ACC112 (cell line): ENCODE measurements at regions not wholly inside any gene's neighbourhood (a gene's known extent, or its start where the extent isn't known, plus 50 kb on each side); places are given as distances from the start of the nearest gene placed in this dataset.
"Not testable (repeated sequence)": the region's sequence is repeated elsewhere in the genome, so short reads cannot be mapped to it uniquely, and the experiment has no call there.

Experiments
- H2AFZ ChIP-seq: fragments of 200-600 bp; sonication (generic); one replicate; pipeline ENCODE4 v1.6.0; 2017; ENCODE audit warnings: antibody characterized with exemption, low read length; ENCODE audit not compliant: unreplicated experiment
- H3K27ac ChIP-seq: fragments of 200-600 bp; sonication (generic); 2 replicates; pipeline ENCODE4 v1.5.1; 2014; ENCODE audit warnings: low read depth, mild to moderate bottlenecking, antibody characterized with exemption, low read length, moderate library complexity
- H3K27me3 ChIP-seq: fragments of 200-600 bp; sonication (generic); 2 replicates; pipeline ENCODE4 v1.6.1; 2014; ENCODE audit warnings: mild to moderate bottlenecking, antibody characterized with exemption, low read length, moderate library complexity, mixed read lengths; ENCODE audit not compliant: insufficient read depth
- H3K36me3 ChIP-seq: fragments of 200-600 bp; sonication (generic); 2 replicates; pipeline ENCODE4 v1.6.1; 2016; ENCODE audit warnings: mild to moderate bottlenecking, antibody characterized with exemption, low read length, moderate library complexity, mixed read lengths; ENCODE audit not compliant: insufficient read depth
- H3K4me1 ChIP-seq: fragments of 200-600 bp; sonication (generic); one replicate; pipeline ENCODE4 v1.6.1; 2016; ENCODE audit warnings: low read length, mixed read lengths; ENCODE audit not compliant: insufficient read depth, unreplicated experiment, control insufficient read depth
- H3K4me3 ChIP-seq: fragments of 200-600 bp; sonication (generic); 2 replicates; pipeline ENCODE4 v1.5.1; 2014; ENCODE audit warnings: mild to moderate bottlenecking, low read depth, low read length
- H3K79me2 ChIP-seq: fragments of 200-600 bp; sonication (generic); one replicate; pipeline ENCODE4 v1.6.0; 2016; ENCODE audit warnings: low read length; ENCODE audit not compliant: control insufficient read depth, unreplicated experiment, insufficient read depth

- not testable (repeated sequence) for H3K36me3 ChIP-seq, H3K4me1 ChIP-seq
Measured at GRCh38 chr4:82077471-82077995, 296.3 kb downstream of the HNRNPD start.

DNA sequence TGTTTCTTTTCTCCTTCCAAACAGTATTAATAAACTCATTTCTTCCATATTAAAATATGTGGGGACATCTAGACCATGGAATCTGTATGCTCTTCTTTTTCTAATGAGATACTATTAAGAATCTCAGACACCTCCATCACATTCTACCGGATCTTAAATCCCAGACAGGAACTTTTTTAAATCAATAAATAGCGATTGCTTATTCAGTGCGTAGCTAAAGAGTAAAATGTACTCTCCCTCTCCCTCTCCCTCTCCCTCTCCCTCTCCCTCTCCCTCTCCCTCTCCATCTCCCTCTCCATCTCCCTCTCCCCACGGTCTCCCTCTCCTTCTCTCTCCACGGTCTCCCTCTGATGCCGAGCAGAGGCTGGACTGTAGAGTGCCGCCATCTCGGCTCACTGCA lies 297.0 kb downstream of the HNRNPD start:
- Histone ChIP-seq H3K4me3 (no peak overlapping the region), H2AFZ (no peak overlapping the region), H3K27ac (no peak overlapping the region), H3K27me3 (no peaks in the 10 kb centered on the region), H3K79me2 (no peaks in the 10 kb centered on the region), H3K4me1 (no peaks in the 10 kb centered on the region), H3K36me3 (no peaks in the 10 kb centered on the region)

More at GRCh38 chr4:82077471-82077995, 296.3 kb downstream of the HNRNPD start:
- H3K79me2 ChIP-seq, H3K4me3 ChIP-seq, H3K27ac ChIP-seq, H3K27me3 ChIP-seq, H2AFZ ChIP-seq: not testable (repeated sequence)

DNA sequence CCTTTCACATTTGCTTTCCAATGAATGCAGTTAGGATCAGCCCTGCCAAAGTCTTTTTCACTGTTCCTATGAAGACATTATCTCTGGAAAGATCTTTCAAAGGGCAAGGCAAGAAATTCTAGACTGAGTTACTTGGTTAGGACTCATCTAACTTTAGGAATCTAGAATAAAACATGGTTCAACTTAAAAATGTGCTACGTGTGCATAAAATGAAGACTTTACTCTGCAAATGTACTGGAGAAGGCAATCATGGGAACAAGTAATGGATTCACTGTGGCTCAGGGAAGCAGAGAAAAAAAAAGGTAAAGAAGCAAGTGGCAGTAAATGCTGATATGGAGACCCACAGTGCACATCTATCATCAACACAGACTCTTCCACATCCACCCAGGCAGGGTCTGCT lies 297.4 kb downstream of the HNRNPD start:
- no peaks in the 10 kb centered on the region for H3K79me2 ChIP-seq
- H3K36me3 ChIP-seq: no peaks in the 10 kb centered on the region
- H2AFZ ChIP-seq: no peak overlapping the region
- H3K4me1 ChIP-seq: no peaks in the 10 kb centered on the region
- no peaks in the 10 kb centered on the region for H3K27me3 ChIP-seq
- no peak overlapping the region for H3K27ac ChIP-seq
- no peak overlapping the region for H3K4me3 ChIP-seq

DNA sequence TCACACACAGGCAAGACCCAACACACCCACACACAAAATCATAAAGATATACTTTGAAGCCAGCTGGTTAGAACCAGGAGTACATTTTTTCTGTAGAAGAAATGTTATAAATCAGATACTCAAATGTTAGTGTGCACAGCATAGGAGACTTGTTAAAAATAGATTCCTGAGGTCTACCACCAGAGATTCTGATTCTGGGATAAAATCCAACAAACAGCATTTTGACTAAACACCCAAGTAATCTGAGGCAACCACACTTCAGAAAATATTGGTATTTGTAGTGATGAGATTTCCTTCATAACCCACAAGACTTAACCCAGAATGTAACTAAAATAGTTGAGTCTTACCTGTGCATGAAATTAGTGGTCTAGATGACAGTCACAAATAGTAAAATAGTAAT lies 301.8 kb downstream of the HNRNPD start:
- Histone ChIP-seq H3K36me3 (no peaks in the 10 kb centered on the region), H3K4me3 (no peak overlapping the region)

DNA sequence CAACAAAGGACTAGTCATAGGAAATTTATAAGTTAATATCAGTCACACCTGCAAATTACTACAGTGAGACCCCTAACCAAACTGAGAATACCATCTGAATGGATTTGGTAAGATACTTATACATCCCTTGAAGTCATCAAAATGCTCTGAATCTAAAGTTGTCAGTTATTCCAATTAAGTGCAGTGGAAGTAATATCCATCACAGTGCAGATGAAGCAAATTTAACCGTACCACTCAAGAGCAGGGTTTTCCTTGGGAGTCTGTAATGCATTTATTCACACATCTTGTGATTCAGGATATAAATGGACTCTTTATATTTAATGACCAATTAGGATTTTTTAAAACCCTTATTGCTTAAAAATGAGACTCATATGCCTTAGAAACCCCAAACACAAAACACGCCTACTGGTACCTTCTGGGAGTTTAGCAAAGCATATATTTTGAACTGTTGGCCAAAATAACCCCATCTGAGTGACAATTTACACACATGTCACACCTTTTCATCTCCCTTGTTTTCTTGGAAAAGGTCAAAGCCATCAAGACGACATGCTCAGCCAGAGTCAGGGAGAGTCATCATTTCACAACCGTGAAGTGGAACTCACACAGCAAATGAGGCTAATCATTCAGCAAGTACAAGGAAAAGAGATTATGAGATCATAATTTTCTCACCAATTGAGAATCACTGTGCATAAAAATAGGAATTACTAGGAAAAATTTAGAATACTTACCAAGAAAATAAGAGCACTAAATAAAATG lies 303.7 kb downstream of the HNRNPD start:
- Histone ChIP-seq H3K4me3 (no peak overlapping the region), H3K27me3 (no peaks in the 10 kb centered on the region), H3K27ac (no peak overlapping the region), H3K36me3 (no peaks in the 10 kb centered on the region), H2AFZ (no peak overlapping the region), H3K4me1 (no peaks in the 10 kb centered on the region), H3K79me2 (no peaks in the 10 kb centered on the region)

More for the DNA sequence above, 301.8 kb downstream of the HNRNPD start:
- Histone ChIP-seq H3K27me3 (no peaks in the 10 kb centered on the region), H2AFZ (no peak overlapping the region), H3K27ac (no peak overlapping the region), H3K79me2 (no peaks in the 10 kb centered on the region), H3K4me1 (no peaks in the 10 kb centered on the region)

GRCh38 chr4:82063017-82063416 lies 310.8 kb downstream of the HNRNPD start:
- H3K4me1 ChIP-seq: no peaks in the 10 kb centered on the region

DNA sequence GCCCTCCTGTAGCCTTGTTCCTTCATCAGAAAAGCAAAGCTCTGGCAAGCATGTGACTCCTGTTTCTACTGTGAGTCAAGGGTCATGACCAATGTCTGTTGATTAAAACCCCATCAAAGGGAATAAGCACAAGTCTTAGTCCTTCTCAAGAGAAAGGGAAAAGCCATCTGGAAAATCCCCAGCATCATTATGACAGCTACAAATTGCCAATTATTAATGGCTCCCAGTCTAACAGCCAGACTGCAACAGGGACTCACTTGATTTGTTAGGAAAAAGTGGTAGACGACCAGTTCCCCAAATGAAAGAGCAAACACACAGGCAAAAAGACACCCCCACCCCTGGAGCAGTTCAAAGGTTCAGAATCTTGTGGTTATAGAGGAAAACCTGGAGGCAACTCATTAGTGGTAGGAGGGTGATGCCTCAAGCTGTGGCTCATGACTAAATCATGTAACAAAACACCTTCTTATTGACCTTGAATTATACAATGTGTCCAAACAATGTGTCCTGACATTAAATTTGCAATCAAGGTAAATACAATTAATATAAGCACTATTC lies 315.7 kb downstream of the HNRNPD start:
- Histone ChIP-seq H3K79me2 (no peaks in the 10 kb centered on the region), H3K27ac (no peak overlapping the region), H2AFZ (no peak overlapping the region), H3K4me3 (no peak overlapping the region), H3K27me3 (no peaks in the 10 kb centered on the region), H3K36me3 (no peaks in the 10 kb centered on the region), H3K4me1 (no peaks in the 10 kb centered on the region)

More at GRCh38 chr4:82063017-82063416, 310.8 kb downstream of the HNRNPD start:
- Histone ChIP-seq H3K27ac (no peak overlapping the region), H3K36me3 (no peaks in the 10 kb centered on the region), H2AFZ (no peak overlapping the region), H3K4me3 (no peak overlapping the region), H3K79me2 (no peaks in the 10 kb centered on the region), H3K27me3 (no peaks in the 10 kb centered on the region)

DNA sequence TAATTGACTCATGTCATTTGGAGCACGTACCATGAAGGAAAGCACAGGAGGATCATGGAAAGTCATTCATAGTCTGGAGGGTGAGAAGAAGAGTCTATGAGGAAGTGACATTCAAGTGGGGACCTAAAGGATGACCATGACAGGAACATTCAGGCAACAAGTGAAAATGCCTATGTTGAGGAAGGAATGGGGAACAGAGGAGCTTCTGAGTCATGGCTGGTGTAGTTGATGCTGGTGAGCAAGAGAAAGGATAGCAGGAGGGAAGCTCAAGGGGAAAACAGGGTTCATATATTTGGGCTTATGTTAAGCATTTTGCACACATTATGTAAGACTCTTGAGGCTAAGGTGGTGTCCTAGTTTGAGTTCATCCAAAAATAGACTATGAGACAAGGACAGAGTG lies 318.6 kb downstream of the HNRNPD start:
- no peak overlapping the region for H3K27ac ChIP-seq
- H3K27me3 ChIP-seq: no peaks in the 10 kb centered on the region
- H3K36me3 ChIP-seq: no peaks in the 10 kb centered on the region
- no peaks in the 10 kb centered on the region for H3K4me1 ChIP-seq
- H3K4me3 ChIP-seq: no peak overlapping the region
- H2AFZ ChIP-seq: no peak overlapping the region
- no peaks in the 10 kb centered on the region for H3K79me2 ChIP-seq

DNA sequence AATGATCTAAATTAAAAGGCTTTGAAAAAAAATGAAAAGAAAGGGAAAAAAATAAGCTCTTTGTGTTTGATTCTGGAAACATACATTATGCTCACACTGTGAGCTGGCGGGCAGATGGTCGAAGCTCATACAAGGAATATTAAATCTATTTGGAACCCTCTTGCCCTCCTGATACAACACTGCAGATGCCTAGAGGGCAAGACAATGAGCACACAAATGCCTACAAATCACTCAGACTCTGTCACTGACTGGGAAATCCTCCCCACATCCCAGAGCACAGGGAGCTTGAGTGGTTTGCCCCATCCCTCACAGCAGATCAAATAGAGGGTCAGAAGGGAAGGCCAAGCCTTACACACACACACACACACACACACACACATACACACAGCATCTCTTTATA lies 320.4 kb downstream of the HNRNPD start:
- Histone ChIP-seq H3K79me2 (no peaks in the 10 kb centered on the region), H3K27ac (no peak overlapping the region)

GRCh38 chr4:82050796-82051195 lies 323.0 kb downstream of the HNRNPD start:
- no peaks in the 10 kb centered on the region for H3K79me2 ChIP-seq
- H3K4me3 ChIP-seq: no peak overlapping the region
- H2AFZ ChIP-seq: no peak overlapping the region
- H3K4me1 ChIP-seq: no peaks in the 10 kb centered on the region
- H3K27me3 ChIP-seq: peaks cover 15% of the 10 kb centered on the region
- H3K27ac ChIP-seq: no peak overlapping the region
- H3K36me3 ChIP-seq: no peaks in the 10 kb centered on the region

More for the DNA sequence above, 320.4 kb downstream of the HNRNPD start:
- no peaks in the 10 kb centered on the region for H3K4me1 ChIP-seq
- no peaks in the 10 kb centered on the region for H3K27me3 ChIP-seq
- H2AFZ ChIP-seq: no peak overlapping the region
- H3K4me3 ChIP-seq: no peak overlapping the region
- H3K36me3 ChIP-seq: no peaks in the 10 kb centered on the region

DNA sequence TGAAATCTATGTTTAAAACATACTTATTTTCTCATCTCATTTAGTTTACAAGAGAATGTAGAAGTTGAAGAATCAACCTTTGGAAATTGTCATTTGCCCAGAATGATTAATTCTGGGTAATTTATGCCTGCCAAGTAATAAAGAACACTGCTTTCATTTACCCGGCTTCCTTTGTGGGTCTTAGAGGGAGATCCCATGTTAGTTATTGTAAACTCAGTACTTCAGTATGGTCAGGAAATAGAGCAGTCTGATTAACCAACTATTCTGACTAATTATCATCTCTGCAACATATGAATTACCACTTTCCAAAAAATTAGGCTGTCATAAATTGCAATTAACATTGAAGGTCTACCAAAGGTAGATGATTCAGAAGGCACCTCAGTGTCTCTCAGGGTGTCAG lies 324.5 kb downstream of the HNRNPD start:
- H3K4me1 ChIP-seq: no peaks in the 10 kb centered on the region
- no peak overlapping the region for H3K27ac ChIP-seq
- H3K4me3 ChIP-seq: no peak overlapping the region
- peaks cover 30% of the 10 kb centered on the region for H3K27me3 ChIP-seq
- H3K36me3 ChIP-seq: no peaks in the 10 kb centered on the region
- H3K79me2 ChIP-seq: no peaks in the 10 kb centered on the region
- H2AFZ ChIP-seq: no peak overlapping the region
